Natural killer cell (primary cell): ENCODE measurements at regions not wholly inside any gene's neighbourhood (a gene's known extent, or its start where the extent isn't known, plus 50 kb on each side); places are given as distances from the start of the nearest gene placed in this dataset.

Source experiments
- ATAC-seq, 3 donors: fragments of 150-1000 bp in 2 of 3; fragments of 200-7000 bp in 1 of 3; cut with Tn5 transposase; 1 replicate in 1 of 3; 2 replicates in 2 of 3; pipeline ENCODE4 v1.10.0; 2021; ENCODE audit warnings: mild to moderate bottlenecking in 2 of 3, moderate library complexity in 2 of 3
- DNase-seq, 2 donors: peaks; one replicate each; pipeline versions ENCODE4 v3.0.0 to v3.0.0-alpha.2; 2013 to 2021; ENCODE audit warnings: mixed read lengths in 1 of 2
- H3K27ac ChIP-seq: one replicate; pipeline ENCODE4 v1.5.1; 2013; ENCODE audit warnings: mild to moderate bottlenecking, low read length
- H3K27me3 ChIP-seq: one replicate; pipeline ENCODE4 v1.6.1; 2013; ENCODE audit warnings: low read length; ENCODE audit not compliant: control insufficient read depth, insufficient read depth
- H3K36me3 ChIP-seq: one replicate; pipeline ENCODE4 v1.6.1; 2013; ENCODE audit warnings: low read length; ENCODE audit not compliant: control insufficient read depth, insufficient read depth
- H3K4me1 ChIP-seq: one replicate; pipeline ENCODE4 v1.6.1; 2013; ENCODE audit warnings: low read length; ENCODE audit not compliant: control insufficient read depth, insufficient read depth
- H3K4me3 ChIP-seq: one replicate; pipeline ENCODE4 v1.5.1; 2013; ENCODE audit warnings: low read length
- H3K9me3 ChIP-seq: one replicate; pipeline ENCODE4 v1.6.1; 2013; ENCODE audit warnings: low read length; ENCODE audit not compliant: control insufficient read depth, insufficient read depth
- H3K27ac Mint-ChIP-seq, 2 donors: one replicate each; pipeline ENCODE4 v1.8.0; 2022; ENCODE audit warnings: mild to moderate bottlenecking in 2 of 2, mixed read lengths in 2 of 2, moderate library complexity in 1 of 2
- H3K27me3 Mint-ChIP-seq, 2 donors: one replicate each; pipeline ENCODE4 v1.8.0; 2022; ENCODE audit warnings: low read depth in 2 of 2, mixed read lengths in 2 of 2
- H3K36me3 Mint-ChIP-seq: one replicate; pipeline ENCODE4 v1.8.0; 2022; ENCODE audit warnings: mixed read lengths
- H3K4me1 Mint-ChIP-seq, 2 donors: one replicate each; pipeline ENCODE4 v1.8.0; 2022; ENCODE audit warnings: mixed read lengths in 2 of 2
- H3K4me3 Mint-ChIP-seq: one replicate; pipeline ENCODE4 v1.8.0; 2022; ENCODE audit warnings: mild to moderate bottlenecking, moderate library complexity, mixed read lengths
- H3K9me3 Mint-ChIP-seq, 2 donors: one replicate each; pipeline ENCODE4 v1.8.0; 2022; ENCODE audit warnings: mixed read lengths in 2 of 2
- WGBS: methylation state at CpG from one replicate; pipeline ENCODE4 v1.1.7; 2013; ENCODE audit warnings: missing lambda C conversion rate; ENCODE audit not compliant: insufficient coverage; 5-methylcytosine and 5-hydroxymethylcytosine counted together
- intact Hi-C: fragments of 100-400 bp; cut with micrococcal nuclease; formaldehyde crosslinking; loops from one replicate; pipeline ENCODE4 v1.14.2; 2022
- TF ChIP-seq, protein P1 (sequence below): fragments of 200-600 bp; IDR thresholded peaks from one replicate; pipeline ENCODE4 v1.8.0; 2022; ENCODE audit warnings: antibody characterized with exemption

DNA sequence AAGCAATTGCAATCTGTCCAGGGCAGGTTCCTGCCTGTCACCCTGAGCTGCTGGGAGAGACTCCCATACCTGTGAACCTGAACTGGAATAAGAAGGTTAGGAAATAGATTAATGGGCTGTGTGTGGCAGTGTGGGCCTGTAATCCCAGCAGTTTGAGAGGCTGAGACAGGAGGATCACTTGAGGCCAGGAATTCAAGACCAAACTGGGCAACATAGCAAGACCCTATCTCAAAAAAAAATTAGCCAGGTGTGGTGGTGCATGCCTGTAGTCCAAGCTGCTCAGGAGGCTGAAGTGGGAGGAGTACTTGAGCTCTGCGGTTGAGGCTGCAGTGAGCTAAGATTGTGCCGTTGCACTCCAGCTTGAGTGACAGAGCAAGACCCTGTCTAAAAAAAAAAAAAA lies 127.7 kb upstream of the DSEL start:
- TF ChIP-seq, protein P1, sequence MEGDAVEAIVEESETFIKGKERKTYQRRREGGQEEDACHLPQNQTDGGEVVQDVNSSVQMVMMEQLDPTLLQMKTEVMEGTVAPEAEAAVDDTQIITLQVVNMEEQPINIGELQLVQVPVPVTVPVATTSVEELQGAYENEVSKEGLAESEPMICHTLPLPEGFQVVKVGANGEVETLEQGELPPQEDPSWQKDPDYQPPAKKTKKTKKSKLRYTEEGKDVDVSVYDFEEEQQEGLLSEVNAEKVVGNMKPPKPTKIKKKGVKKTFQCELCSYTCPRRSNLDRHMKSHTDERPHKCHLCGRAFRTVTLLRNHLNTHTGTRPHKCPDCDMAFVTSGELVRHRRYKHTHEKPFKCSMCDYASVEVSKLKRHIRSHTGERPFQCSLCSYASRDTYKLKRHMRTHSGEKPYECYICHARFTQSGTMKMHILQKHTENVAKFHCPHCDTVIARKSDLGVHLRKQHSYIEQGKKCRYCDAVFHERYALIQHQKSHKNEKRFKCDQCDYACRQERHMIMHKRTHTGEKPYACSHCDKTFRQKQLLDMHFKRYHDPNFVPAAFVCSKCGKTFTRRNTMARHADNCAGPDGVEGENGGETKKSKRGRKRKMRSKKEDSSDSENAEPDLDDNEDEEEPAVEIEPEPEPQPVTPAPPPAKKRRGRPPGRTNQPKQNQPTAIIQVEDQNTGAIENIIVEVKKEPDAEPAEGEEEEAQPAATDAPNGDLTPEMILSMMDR, result no peak

GRCh38 chr18:67639872-67640271 lies 123.4 kb upstream of the DSEL start:
- Histone ChIP-seq H3K4me1 (no peaks in the 10 kb centered on the region), H3K36me3 (no peaks in the 10 kb centered on the region), H3K9me3 (no peaks in the 10 kb centered on the region), H3K4me3 (no peak overlapping the region), H3K27ac (no peak overlapping the region), H3K27me3 (no peaks in the 10 kb centered on the region)
- intact Hi-C loops, result no loop called here
- no peak overlapping the region for H3K4me3 Mint-ChIP-seq
- WGBS, result no CpG with 5 or more reads among the region's 2 CpGs
- no peaks in the 10 kb centered on the region for H3K27me3 Mint-ChIP-seq
- peaks cover 10% of the 10 kb centered on the region in 2 donors for H3K9me3 Mint-ChIP-seq
- no peaks in the 10 kb centered on the region for H3K36me3 Mint-ChIP-seq
- no peak overlapping the region for H3K27ac Mint-ChIP-seq
- H3K4me1 Mint-ChIP-seq, result no peaks in the 10 kb centered on the region
- ATAC-seq (no peak), DNase-seq (no peak)
- TF ChIP-seq, protein P1, result no peak

More for the DNA sequence above, 127.7 kb upstream of the DSEL start:
- Histone ChIP-seq H3K4me1 (no peaks in the 10 kb centered on the region), H3K27me3 (no peaks in the 10 kb centered on the region), H3K27ac (no peak overlapping the region), H3K36me3 (no peaks in the 10 kb centered on the region), H3K9me3 (no peaks in the 10 kb centered on the region), H3K4me3 (no peak overlapping the region)
- intact Hi-C loops, result no loop called here
- Mint-ChIP-seq H3K4me1 (no peaks in the 10 kb centered on the region), H3K27ac (no peak overlapping the region), H3K27me3 (no peaks in the 10 kb centered on the region), H3K9me3 (peaks cover 7% of the 10 kb centered on the region in 2 donors), H3K36me3 (no peaks in the 10 kb centered on the region), H3K4me3 (no peak overlapping the region)
- ATAC-seq (no peak), DNase-seq (no peak)
- whole genome bisulfite sequencing, result 100% methylated on average over 2 of the region's 2 CpGs

DNA sequence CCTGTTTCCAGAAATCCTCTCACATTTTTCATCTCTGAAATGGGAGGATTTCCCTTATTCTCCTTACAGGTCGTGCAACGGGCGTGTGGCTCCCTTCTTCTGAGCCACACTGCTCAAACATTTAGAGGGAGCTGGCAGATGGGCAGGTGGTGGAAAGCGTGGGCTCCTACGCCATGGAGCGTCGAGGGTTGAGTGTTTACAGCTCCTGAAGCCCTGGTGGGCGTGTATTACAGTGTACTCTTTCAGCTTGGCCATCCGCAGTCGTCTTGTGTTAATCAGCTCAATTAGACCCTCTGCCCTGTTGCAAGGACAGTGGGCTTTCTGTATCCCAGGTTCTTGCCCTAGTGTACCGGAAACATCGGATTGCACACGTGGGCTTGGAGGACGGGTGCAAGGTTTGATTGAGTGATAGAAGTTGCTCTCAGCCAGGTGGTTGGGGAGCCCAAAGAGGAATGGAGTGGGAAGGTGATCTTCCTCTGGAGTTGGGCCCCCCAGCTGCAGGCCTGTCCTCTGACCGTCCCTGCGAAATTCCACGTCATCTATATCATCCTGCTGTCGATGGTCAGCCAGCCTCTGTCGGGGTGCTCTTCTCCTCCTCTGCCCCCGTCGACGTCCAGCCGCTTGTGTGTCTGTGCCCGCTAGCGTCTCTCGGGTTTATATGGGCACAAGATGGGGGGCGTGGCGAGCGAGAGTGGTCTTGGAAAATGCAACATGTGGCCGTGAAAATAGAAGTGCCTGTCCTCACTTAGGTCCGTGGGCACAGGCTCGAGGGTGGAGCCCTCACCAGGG lies 120.3 kb upstream of the DSEL start:
- H3K36me3 ChIP-seq, result no peaks in the 10 kb centered on the region
- Mint-ChIP-seq H3K9me3 (peaks cover 10 to 11% of the 10 kb centered on the region in 2 donors), H3K27ac (no peak overlapping the region), H3K4me1 (no peaks in the 10 kb centered on the region), H3K27me3 (no peaks in the 10 kb centered on the region), H3K36me3 (no peaks in the 10 kb centered on the region), H3K4me3 (no peak overlapping the region)
- WGBS, result 90% methylated on average over 32 of the region's 32 CpGs
- no peak overlapping the region for H3K27ac ChIP-seq
- DNase-seq (no peak), ATAC-seq (no peak)
- H3K9me3 ChIP-seq, result no peaks in the 10 kb centered on the region
- intact Hi-C loops, result no loop called here
- H3K4me1 ChIP-seq, result no peaks in the 10 kb centered on the region
- H3K27me3 ChIP-seq, result no peaks in the 10 kb centered on the region
- H3K4me3 ChIP-seq, result no peak overlapping the region
- TF ChIP-seq, protein P1, result no peak
